HCEC 1CT (cell line): ENCODE measurements at regions not wholly inside any gene's neighbourhood (a gene's known extent, or its start where the extent isn't known, plus 50 kb on each side); places are given as distances from the start of the nearest gene placed in this dataset.

ENCODE experiments used
- DNase-seq: peaks from one replicate; pipeline ENCODE4 v3.0.0-alpha.2; 2017

- DNase-seq, result no peak
These were observed 142.5 kb upstream of the ROBO1 start for GRCh38 chr3:79910337-79910736.

GRCh38 chr3:79906106-79906505 is 138.3 kb upstream of the ROBO1 start:
- no peak for DNase-seq

- no peak for DNase-seq
These were observed 134.4 kb upstream of the ROBO1 start for GRCh38 chr3:79902151-79902550.

GRCh38 chr3:79898907-79899306 is 131.1 kb upstream of the ROBO1 start:
- DNase-seq, result no peak

GRCh38 chr3:79896086-79896485 is 128.3 kb upstream of the ROBO1 start:
- no peak for DNase-seq

- no peak for DNase-seq
These were observed 119.4 kb upstream of the ROBO1 start for GRCh38 chr3:79887213-79887612.

GRCh38 chr3:79886204-79886603 is 118.4 kb upstream of the ROBO1 start:
- no peak for DNase-seq

- DNase-seq, result no peak
These were observed 117.6 kb upstream of the ROBO1 start for GRCh38 chr3:79885407-79885806.

- no peak for DNase-seq
These were observed 116.6 kb upstream of the ROBO1 start for GRCh38 chr3:79884354-79884753.

GRCh38 chr3:79881431-79881830 is 113.6 kb upstream of the ROBO1 start:
- no peak for DNase-seq

GRCh38 chr3:79878708-79879107 is 110.9 kb upstream of the ROBO1 start:
- DNase-seq, result no peak

GRCh38 chr3:79874646-79875045 is 106.8 kb upstream of the ROBO1 start:
- DNase-seq, result no peak

- no peak for DNase-seq
These were observed 104.7 kb upstream of the ROBO1 start for GRCh38 chr3:79872483-79872882.

- no peak for DNase-seq
These were observed 103.9 kb upstream of the ROBO1 start for GRCh38 chr3:79871656-79872055.

- DNase-seq, result no peak
These were observed 102.5 kb upstream of the ROBO1 start for GRCh38 chr3:79870313-79870620.

- DNase-seq, result no peak
These were observed 101.9 kb upstream of the ROBO1 start for GRCh38 chr3:79869461-79870312.

- DNase-seq, result no peak
These were observed 98.4 kb upstream of the ROBO1 start for GRCh38 chr3:79866162-79866561.

- no peak for DNase-seq
These were observed 96.3 kb upstream of the ROBO1 start for GRCh38 chr3:79864077-79864476.

GRCh38 chr3:79848876-79849275 is 81.1 kb upstream of the ROBO1 start:
- no peak for DNase-seq

GRCh38 chr3:79847928-79848327 is 80.1 kb upstream of the ROBO1 start:
- DNase-seq, result no peak

- DNase-seq, result no peak
These were observed 78.5 kb upstream of the ROBO1 start for GRCh38 chr3:79846148-79846933.

GRCh38 chr3:79845546-79845945 is 77.7 kb upstream of the ROBO1 start:
- no peak for DNase-seq

GRCh38 chr3:79844176-79844575 is 76.4 kb upstream of the ROBO1 start:
- no peak for DNase-seq

GRCh38 chr3:79843180-79843579 is 75.4 kb upstream of the ROBO1 start:
- no peak for DNase-seq

GRCh38 chr3:79835701-79836100 is 67.9 kb upstream of the ROBO1 start:
- no peak for DNase-seq
